HG02759 (cell line): ENCODE measurements at regions not wholly inside any gene's neighbourhood (a gene's known extent, or its start where the extent isn't known, plus 50 kb on each side); places are given as distances from the start of the nearest gene placed in this dataset.
"Not testable (repeated sequence)": the region's sequence is repeated elsewhere in the genome, so short reads cannot be mapped to it uniquely, and the experiment has no call there.

Experiments used
- ATAC-seq: cut with Tn5 transposase; IDR thresholded peaks from one replicate; pipeline ENCODE4 v1.9.1; 2021; ENCODE audit warnings: mild to moderate bottlenecking, moderate library complexity; ENCODE audit not compliant: unreplicated experiment

DNA sequence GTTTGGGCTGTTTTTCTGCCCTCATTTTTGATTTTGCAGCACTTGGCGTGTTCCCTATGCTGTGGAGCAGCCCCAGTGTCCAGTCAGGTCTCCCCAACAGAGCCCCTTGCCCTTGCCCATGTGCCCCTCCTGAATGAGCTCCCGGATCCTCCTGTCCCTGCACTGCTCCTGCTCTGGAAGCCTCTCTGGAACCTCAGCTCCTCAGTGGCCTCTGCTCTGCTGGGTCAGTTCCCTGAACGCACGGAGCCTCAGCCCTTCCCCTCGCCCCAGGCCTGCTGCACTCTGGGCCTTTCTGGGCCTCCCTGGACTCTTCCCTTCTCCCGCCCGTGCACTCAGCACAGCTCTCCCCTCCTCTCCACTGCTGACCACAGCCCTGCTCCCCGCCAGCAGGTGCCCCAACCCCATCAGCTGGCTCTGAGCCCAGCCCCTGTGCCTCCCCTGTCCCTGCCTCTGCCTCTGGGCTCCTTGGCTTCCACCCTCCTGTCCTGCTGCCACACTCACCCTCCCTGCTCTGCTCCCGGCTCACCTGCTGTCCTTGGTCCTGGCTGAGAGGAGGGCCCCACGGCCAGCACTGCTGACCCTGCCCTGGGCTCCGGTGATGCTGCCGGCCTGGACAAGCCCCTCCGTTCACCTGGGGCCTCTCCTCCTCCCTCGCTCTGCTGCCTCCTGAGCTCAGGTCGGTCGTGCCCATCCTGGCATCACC lies 220.6 kb downstream of the TMEM121 start:
- not testable (repeated sequence) for ATAC-seq

- ATAC-seq, result not testable (repeated sequence)
These were observed 221.3 kb downstream of the TMEM121 start for GRCh38 chr14:105747503-105748203.

DNA sequence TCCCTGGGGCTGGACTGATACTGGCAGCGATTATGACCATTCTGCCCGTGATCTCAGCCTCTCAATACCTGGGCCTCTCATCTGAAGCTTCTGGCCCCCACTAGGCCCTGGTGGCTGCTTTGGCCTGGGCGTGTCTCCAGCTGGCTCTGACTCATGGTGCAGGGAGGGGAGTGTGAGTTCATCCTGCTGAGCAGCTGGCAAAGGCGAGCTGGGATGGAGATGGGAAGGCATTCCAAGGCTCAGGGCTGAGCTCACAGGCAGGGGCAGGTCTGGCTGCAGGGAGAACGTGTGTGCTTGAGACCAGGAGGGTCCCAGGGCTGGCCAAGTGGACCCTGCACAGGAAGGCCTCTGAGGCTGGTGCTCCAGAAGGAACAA lies 221.8 kb downstream of the TMEM121 start:
- ATAC-seq, result no peak

DNA sequence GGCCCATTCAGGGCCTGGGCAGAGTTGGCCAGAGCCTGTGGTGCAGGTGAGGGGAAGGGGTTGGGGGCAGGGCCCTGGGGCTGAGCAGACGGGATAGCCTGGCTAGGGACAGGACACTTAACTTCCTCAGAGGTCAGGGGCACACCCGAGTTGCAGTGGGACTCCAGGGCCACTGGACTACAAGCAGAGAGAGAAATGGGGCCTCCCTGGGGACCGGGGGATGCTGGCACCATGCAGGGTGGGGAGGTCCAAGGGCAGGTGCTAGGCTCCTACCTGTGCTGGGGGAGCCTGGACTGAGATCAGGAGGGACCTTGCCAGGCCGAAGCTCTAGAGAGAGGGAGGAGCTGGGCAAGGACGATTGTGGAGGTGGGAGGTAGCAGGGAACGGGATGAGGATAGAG lies 222.3 kb downstream of the TMEM121 start:
- ATAC-seq, result not testable (repeated sequence)

- not testable (repeated sequence) for ATAC-seq
These were observed 223.6 kb downstream of the TMEM121 start for GRCh38 chr14:105749870-105750541.

DNA sequence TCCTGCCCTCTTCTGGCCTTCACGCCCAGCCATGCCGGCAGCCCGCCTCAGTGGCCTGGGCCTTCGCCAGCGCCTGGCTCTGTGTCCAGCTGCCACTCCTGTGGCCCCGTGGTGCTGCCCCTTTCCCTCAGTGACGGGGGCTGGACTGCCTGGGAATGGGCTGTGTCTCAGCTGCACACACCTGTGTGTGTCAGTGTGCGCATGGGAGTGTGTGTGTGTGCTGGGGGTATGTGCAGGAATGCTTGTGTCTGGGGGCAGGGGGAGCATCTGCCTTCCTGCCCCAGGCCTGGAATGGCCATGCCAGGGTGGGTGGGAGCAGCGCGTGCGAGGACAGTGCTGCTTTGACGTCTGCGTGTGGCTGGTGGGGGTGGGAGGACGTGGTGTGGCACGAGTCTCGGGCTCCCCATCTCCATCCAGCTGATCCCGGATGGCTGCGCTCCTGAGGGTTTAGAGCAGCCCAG lies 224.9 kb downstream of the TMEM121 start:
- ATAC-seq, result not testable (repeated sequence)

- ATAC-seq, result not testable (repeated sequence)
These were observed 226.0 kb downstream of the TMEM121 start for GRCh38 chr14:105752420-105752819.

DNA sequence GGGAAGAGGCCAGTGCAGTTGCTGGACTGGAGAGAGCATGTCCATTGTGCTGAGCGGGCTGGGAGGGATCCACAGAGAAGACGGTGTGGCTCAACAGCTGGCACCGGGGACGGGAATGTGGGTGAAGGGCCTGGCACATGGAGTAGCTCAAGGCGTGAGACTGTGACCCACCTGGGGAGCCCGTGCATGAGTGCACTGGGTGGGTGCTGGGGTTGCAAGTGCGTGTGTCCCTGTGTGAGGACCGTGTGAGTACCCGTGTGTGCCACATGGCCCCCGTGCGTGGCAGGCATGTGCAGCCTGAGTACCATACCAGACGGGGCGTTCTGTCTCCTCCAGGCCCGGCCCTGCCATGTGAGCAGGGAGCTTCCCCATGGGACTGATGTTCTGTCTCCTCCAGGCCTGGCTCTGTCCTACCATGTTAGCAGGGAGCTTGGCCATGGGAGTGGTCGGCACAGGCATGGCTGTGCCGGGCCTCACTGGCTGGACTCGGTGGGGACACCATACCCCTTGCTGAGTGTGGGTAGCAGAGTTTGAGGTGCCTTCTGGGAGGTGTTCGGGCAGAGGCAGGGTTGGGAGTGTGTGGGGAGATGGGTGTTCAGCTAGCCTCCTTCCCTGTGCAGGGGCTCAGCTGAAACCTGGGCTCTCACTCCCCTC lies 234.4 kb downstream of the TMEM121 start:
- no peak for ATAC-seq

GRCh38 chr14:105761345-105761740 lies 235.0 kb downstream of the TMEM121 start:
- ATAC-seq, result not testable (repeated sequence)

- no peak for ATAC-seq
These were observed 235.5 kb downstream of the TMEM121 start for GRCh38 chr14:105761842-105762241.

GRCh38 chr14:105762262-105762661 lies 235.9 kb downstream of the TMEM121 start:
- ATAC-seq, result not testable (repeated sequence)

DNA sequence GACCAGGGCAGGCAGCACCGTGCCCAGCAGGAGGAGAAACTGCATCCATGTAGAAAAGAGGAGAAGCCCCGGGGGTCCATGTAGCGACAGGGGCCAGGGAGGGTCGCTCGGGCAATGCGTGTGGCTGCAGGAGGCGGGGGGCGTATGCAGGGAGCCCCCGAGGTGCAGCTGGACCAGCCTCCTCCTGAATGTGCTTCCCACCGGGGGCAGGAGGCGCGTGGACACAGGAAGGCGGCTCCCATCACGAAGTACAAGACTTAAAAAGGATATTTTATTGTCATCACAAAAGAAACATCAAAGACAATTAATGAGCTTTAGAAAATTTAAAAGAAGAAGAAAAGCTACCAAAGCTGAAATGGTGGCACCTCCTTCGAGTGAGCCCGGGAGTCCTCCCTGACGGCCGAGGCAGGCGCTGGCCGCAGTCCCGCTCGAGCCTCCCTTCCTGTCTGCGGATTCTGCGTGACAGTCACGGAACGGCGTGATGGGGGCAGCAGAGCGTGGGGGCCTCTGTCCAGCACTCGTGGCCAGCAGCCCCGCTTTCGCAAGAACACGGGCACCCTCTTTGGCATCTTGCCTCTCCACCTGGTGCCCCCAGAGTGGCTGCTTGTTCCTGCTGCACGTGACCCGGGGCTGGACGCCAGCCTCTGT lies 238.0 kb downstream of the TMEM121 start:
- ATAC-seq, result not testable (repeated sequence)

DNA sequence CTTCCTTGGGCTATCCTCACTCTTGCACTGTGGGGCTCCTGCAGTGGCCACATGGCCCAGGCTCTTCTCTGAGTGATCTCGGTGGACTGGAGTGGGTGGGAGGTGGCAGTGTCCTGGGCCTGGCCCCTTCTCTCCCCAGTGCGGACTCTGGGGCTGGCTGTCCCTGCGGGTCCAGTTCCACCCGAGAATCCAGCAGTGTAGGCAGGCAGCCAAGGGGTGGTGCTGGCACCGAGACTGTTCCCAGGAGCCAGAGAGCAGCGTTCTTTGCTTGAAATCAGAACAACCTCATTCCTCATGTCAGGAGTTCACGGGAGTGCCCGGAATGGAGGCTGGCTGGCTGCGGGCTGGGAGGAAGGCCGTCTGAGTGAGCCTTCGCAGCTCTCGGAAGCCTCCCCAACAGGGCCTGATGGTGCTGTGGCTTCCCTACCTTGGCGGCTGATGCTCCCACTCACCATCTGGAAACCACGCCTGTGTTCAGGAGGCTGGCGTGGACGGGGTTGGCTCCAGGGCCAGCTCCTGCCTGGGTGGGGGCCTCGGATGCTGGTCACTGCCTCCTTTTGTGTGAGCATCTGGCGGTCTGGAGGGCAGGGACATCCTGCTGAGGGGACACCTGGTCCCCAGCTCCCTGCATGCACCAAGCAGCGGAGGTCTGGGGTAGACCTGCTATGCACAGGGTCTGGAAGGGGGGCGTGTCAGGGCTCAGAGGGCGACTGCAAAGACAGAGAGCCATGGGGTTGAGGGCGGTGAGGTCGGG lies 238.9 kb downstream of the TMEM121 start:
- ATAC-seq, result not testable (repeated sequence)

DNA sequence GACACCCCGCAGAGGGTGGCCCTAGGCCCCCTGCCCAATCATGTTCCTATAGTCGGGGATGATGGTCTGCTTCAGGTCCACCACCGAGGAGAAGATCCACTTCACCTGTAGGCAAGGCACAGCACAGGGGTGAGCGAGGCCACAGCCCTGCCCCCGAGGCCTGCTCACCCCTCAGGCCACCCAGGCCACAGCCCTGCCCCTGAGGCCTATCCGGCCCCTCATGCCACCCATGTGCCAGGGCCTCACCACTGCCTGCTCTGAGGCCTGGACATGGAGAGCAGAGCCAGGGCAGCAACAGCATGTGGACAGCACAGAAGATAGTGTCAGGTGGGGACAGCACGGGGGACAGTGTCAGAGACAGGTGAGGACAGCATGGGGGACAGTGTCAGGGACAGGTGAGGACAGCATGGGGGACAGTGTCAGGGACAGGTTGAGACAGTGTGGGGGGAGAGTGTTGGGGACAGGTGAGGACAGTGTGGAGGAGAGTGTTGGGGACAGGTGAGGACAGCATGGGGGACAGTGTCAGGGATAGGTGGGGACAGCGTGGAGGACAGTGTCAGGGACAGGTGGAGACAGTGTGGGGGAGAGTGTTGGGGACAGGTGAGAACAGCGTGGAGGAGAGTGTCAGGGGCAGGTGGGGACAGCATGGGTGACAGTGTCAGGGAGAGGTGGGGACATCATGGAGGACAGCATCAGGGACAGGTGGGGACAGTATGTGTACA lies 239.7 kb downstream of the TMEM121 start:
- no peak for ATAC-seq

DNA sequence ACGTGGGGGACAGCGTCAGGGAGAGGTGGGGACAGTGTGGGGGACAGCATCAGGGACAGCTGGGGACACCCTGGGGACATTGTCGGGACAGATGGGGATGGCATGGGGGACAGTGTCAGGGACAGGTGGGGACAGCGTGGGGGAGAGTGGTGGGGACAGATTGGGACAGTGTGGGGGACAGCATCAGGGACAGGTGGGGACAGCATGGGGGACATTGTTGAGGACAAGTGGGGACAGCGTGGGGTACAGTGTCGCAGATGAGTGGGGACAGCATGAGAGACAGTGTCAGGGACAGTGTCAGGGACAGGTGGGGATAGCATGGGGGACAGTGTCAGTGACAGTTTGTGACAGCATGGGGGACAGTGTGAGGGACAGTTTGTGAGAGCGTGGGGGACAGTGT lies 240.9 kb downstream of the TMEM121 start:
- ATAC-seq, result no peak

- ATAC-seq, result not testable (repeated sequence)
These were observed 241.7 kb downstream of the TMEM121 start for GRCh38 chr14:105768039-105768438.

- not testable (repeated sequence) for ATAC-seq
These were observed 242.8 kb downstream of the TMEM121 start for GRCh38 chr14:105769061-105769730.

- ATAC-seq, result not testable (repeated sequence)
These were observed 244.3 kb downstream of the TMEM121 start for GRCh38 chr14:105770619-105771216.
